GM23248 (cell line): ENCODE measurements at regions not wholly inside any gene's neighbourhood (a gene's known extent, or its start where the extent isn't known, plus 50 kb on each side); places are given as distances from the start of the nearest gene placed in this dataset.

Experiments used
- EZH2 ChIP-seq: fragments of 200-600 bp; sonication (generic); IDR thresholded peaks from 2 replicates; pipeline ENCODE4 v1.6.1; 2018; ENCODE audit warnings: antibody characterized with exemption, mild to moderate bottlenecking; ENCODE audit not compliant: insufficient read depth, poor library complexity, severe bottlenecking
- EZH2phosphoT487 ChIP-seq: fragments of 200-600 bp; sonication (generic); IDR thresholded peaks from 2 replicates; pipeline ENCODE4 v1.6.1; 2018; ENCODE audit warnings: antibody characterized with exemption, moderate library complexity, mild to moderate bottlenecking, low read depth; ENCODE audit not compliant: insufficient read depth

- no peak for TF ChIP-seq EZH2
- no peak for TF ChIP-seq EZH2phosphoT487
Observed at GRCh38 chr18:56100090-56100722, 512.2 kb upstream of the TCF4 start.
